KMS-11 (cell line): ENCODE measurements at regions not wholly inside any gene's neighbourhood (a gene's known extent, or its start where the extent isn't known, plus 50 kb on each side); places are given as distances from the start of the nearest gene placed in this dataset.

Experiments used
- H2AFZ ChIP-seq: fragments of 200-600 bp; sonication (generic); 2 replicates; pipeline ENCODE4 v1.6.1; 2016; ENCODE audit warnings: antibody characterized with exemption, mixed run types, low read depth
- H3K27ac ChIP-seq: fragments of 200-600 bp; sonication (generic); 2 replicates; pipeline ENCODE4 v1.6.1; 2016; ENCODE audit warnings: mild to moderate bottlenecking, mixed run types
- H3K27me3 ChIP-seq: fragments of 200-600 bp; sonication (generic); 2 replicates; pipeline ENCODE4 v1.6.1; 2017; ENCODE audit warnings: mild to moderate bottlenecking, low read depth, mixed run types, moderate library complexity; ENCODE audit not compliant: insufficient read depth
- H3K36me3 ChIP-seq: fragments of 200-600 bp; sonication (generic); 2 replicates; pipeline ENCODE4 v1.6.1; 2017; ENCODE audit warnings: mild to moderate bottlenecking, mixed run types; ENCODE audit not compliant: insufficient read depth
- H3K4me1 ChIP-seq: fragments of 200-600 bp; sonication (generic); 2 replicates; pipeline ENCODE4 v1.6.1; 2016; ENCODE audit warnings: mild to moderate bottlenecking, low read depth, mixed run types; ENCODE audit not compliant: poor library complexity, severe bottlenecking
- H3K4me2 ChIP-seq: fragments of 200-600 bp; sonication (generic); 2 replicates; pipeline ENCODE4 v1.7.0; 2016; ENCODE audit warnings: mild to moderate bottlenecking, mixed run types
- H3K4me3 ChIP-seq: fragments of 200-600 bp; sonication (generic); IDR thresholded peaks from 2 replicates; pipeline ENCODE4 v1.6.1; 2017; ENCODE audit warnings: low read depth, low read length, mixed read lengths; ENCODE audit not compliant: insufficient read depth
- H3K79me2 ChIP-seq: fragments of 200-600 bp; sonication (generic); 2 replicates; pipeline ENCODE4 v1.6.1; 2016; ENCODE audit warnings: low read depth, mixed run types; ENCODE audit not compliant: insufficient read depth
- H3K9ac ChIP-seq: fragments of 200-600 bp; sonication (generic); 2 replicates; pipeline ENCODE4 v1.6.1; 2016; ENCODE audit warnings: mild to moderate bottlenecking, mixed run types
- H4K20me1 ChIP-seq: fragments of 200-600 bp; sonication (generic); 2 replicates; pipeline ENCODE4 v1.6.1; 2016; ENCODE audit warnings: mild to moderate bottlenecking, mixed run types; ENCODE audit not compliant: insufficient read depth
- CTCF ChIP-seq: fragments of 200-600 bp; sonication (generic); conservative IDR thresholded peaks from 2 replicates; pipeline ENCODE4 v1.6.1; 2017; ENCODE audit warnings: low read depth, mild to moderate bottlenecking, antibody characterized with exemption, low read length, moderate library complexity, mixed read lengths

- Histone ChIP-seq H3K4me2 (no peak overlapping the region), H3K36me3 (no peaks in the 10 kb centered on the region), H3K27me3 (no peaks in the 10 kb centered on the region), H3K79me2 (no peaks in the 10 kb centered on the region), H2AFZ (no peak overlapping the region), H3K27ac (no peak overlapping the region), H3K9ac (no peak overlapping the region), H3K4me3 (no peak overlapping the region), H4K20me1 (no peaks in the 10 kb centered on the region), H3K4me1 (no peaks in the 10 kb centered on the region)
- TF ChIP-seq CTCF, result no peak
These were observed 1039.4 kb upstream of the IGFBP7 start for GRCh38 chr4:58149404-58150085.

GRCh38 chr4:58144721-58145120 lies 1034.5 kb upstream of the IGFBP7 start:
- Histone ChIP-seq H4K20me1 (no peaks in the 10 kb centered on the region), H3K36me3 (no peaks in the 10 kb centered on the region), H3K4me3 (no peak overlapping the region), H3K4me2 (no peak overlapping the region), H3K79me2 (no peaks in the 10 kb centered on the region), H3K4me1 (no peaks in the 10 kb centered on the region), H2AFZ (no peak overlapping the region), H3K9ac (no peak overlapping the region), H3K27me3 (no peaks in the 10 kb centered on the region), H3K27ac (no peak overlapping the region)
- TF ChIP-seq CTCF, result no peak

GRCh38 chr4:58138786-58139668 lies 1028.8 kb upstream of the IGFBP7 start:
- Histone ChIP-seq H3K4me1 (no peaks in the 10 kb centered on the region), H3K36me3 (no peaks in the 10 kb centered on the region), H4K20me1 (no peaks in the 10 kb centered on the region), H3K9ac (no peak overlapping the region), H2AFZ (no peak overlapping the region), H3K79me2 (no peaks in the 10 kb centered on the region), H3K4me2 (no peak overlapping the region), H3K4me3 (no peak overlapping the region), H3K27me3 (no peaks in the 10 kb centered on the region), H3K27ac (no peak overlapping the region)
- TF ChIP-seq CTCF, result no peak

- H3K27ac ChIP-seq, result no peak overlapping the region
These were observed 1026.4 kb upstream of the IGFBP7 start for GRCh38 chr4:58136604-58137003.

More at GRCh38 chr4:58136604-58137003, 1026.4 kb upstream of the IGFBP7 start:
- no peak for TF ChIP-seq CTCF
- Histone ChIP-seq H3K27me3 (no peaks in the 10 kb centered on the region), H2AFZ (no peak overlapping the region), H3K79me2 (no peaks in the 10 kb centered on the region), H3K36me3 (no peaks in the 10 kb centered on the region), H3K4me1 (no peaks in the 10 kb centered on the region), H3K4me3 (no peak overlapping the region), H4K20me1 (no peaks in the 10 kb centered on the region), H3K9ac (no peak overlapping the region), H3K4me2 (no peak overlapping the region)
